Suprapubic skin (tissue), 4 donors: ENCODE measurements at regions not wholly inside any gene's neighbourhood (a gene's known extent, or its start where the extent isn't known, plus 50 kb on each side); places are given as distances from the start of the nearest gene placed in this dataset.

ENCODE experiments used
- DNase-seq, 2 donors: peaks; one replicate each; pipeline ENCODE4 v3.0.0-alpha.2; 2019; ENCODE audit warnings: low spot score in 2 of 2
- H3K27ac ChIP-seq: fragments of 200-600 bp; sonication (generic); one replicate; pipeline ENCODE4 v1.5.1; 2019
- H3K27me3 ChIP-seq: fragments of 200-600 bp; sonication (generic); one replicate; pipeline ENCODE4 v1.5.1; 2019
- H3K36me3 ChIP-seq: fragments of 200-600 bp; sonication (generic); one replicate; pipeline ENCODE4 v1.5.1; 2019
- H3K4me1 ChIP-seq: fragments of 200-600 bp; sonication (generic); one replicate; pipeline ENCODE4 v1.5.1; 2019
- H3K4me3 ChIP-seq: fragments of 200-600 bp; sonication (generic); one replicate; pipeline ENCODE4 v1.5.1; 2019; ENCODE audit warnings: mild to moderate bottlenecking
- H3K9me3 ChIP-seq: fragments of 200-600 bp; sonication (generic); one replicate; pipeline ENCODE4 v1.5.1; 2019
- EP300 ChIP-seq: sonication (generic); formaldehyde crosslinking; IDR thresholded peaks from one replicate; pipeline ENCODE4 v1.6.1; 2017; ENCODE audit warnings: antibody characterized with exemption
- POLR2A ChIP-seq, 2 donors: fragments of 450-650 bp; IDR thresholded peaks; one replicate each; pipeline ENCODE4 v1.6.1; 2017; ENCODE audit warnings: antibody characterized with exemption in 2 of 2, mild to moderate bottlenecking in 2 of 2, moderate library complexity in 2 of 2
- POLR2AphosphoS5 ChIP-seq, 3 donors: sonication (generic); formaldehyde crosslinking; IDR thresholded peaks; one replicate each; pipeline ENCODE4 v1.6.1; 2017; ENCODE audit warnings: antibody characterized with exemption in 3 of 3
- WGBS: methylation state at CpG from one replicate; pipeline ENCODE4 v1.1.5; 2018; 5-methylcytosine and 5-hydroxymethylcytosine counted together
- TF ChIP-seq, protein P1 (sequence below), 2 donors: fragments of 200-600 bp in 1 of 2; fragments of 450-650 bp in 1 of 2; sonication (generic) in 1 of 2; IDR thresholded peaks; one replicate each; pipeline ENCODE4 v1.5.1; 2016 to 2019; ENCODE audit warnings: antibody characterized with exemption in 2 of 2, mild to moderate bottlenecking in 1 of 2, moderate library complexity in 1 of 2

DNA sequence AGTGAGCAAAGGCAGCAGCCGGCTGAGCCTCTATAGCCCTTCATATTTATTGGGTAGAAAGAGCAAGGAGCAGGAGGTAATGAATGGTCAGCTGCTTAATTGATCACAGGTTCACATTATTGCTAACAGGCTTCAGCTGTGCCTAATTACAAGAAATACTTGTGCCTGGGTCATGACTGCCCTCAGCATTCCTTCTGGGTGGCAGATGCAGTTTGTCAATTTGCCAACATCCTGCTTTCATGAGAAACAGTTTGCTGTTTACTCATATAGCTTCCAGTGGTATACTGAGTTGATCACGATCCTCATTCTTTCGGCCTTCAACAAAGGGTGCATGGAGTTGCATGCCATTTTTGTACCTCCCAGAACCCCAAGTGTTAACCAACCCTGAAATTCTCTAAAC lies 81.0 kb upstream of the PLEKHG7 start:
- 90% methylated on average over 3 of the region's 3 CpGs for WGBS
- Histone ChIP-seq H3K27me3 (no peaks in the 10 kb centered on the region), H3K27ac (no peak overlapping the region), H3K4me1 (no peaks in the 10 kb centered on the region), H3K4me3 (no peak overlapping the region), H3K9me3 (no peaks in the 10 kb centered on the region), H3K36me3 (no peaks in the 10 kb centered on the region)
- TF ChIP-seq POLR2AphosphoS5 (IDR thresholded peaks at IDR 0.05): no peak
- TF ChIP-seq POLR2A (IDR thresholded peaks at IDR 0.05): no peak
- no peak for TF ChIP-seq EP300
- TF ChIP-seq, protein P1, sequence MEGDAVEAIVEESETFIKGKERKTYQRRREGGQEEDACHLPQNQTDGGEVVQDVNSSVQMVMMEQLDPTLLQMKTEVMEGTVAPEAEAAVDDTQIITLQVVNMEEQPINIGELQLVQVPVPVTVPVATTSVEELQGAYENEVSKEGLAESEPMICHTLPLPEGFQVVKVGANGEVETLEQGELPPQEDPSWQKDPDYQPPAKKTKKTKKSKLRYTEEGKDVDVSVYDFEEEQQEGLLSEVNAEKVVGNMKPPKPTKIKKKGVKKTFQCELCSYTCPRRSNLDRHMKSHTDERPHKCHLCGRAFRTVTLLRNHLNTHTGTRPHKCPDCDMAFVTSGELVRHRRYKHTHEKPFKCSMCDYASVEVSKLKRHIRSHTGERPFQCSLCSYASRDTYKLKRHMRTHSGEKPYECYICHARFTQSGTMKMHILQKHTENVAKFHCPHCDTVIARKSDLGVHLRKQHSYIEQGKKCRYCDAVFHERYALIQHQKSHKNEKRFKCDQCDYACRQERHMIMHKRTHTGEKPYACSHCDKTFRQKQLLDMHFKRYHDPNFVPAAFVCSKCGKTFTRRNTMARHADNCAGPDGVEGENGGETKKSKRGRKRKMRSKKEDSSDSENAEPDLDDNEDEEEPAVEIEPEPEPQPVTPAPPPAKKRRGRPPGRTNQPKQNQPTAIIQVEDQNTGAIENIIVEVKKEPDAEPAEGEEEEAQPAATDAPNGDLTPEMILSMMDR (IDR thresholded peaks at IDR 0.05): no peak
- DNase-seq: no peak

- WGBS: 93% methylated on average over 4 of the region's 4 CpGs
- no peak for TF ChIP-seq EP300
- TF ChIP-seq POLR2A (IDR thresholded peaks at IDR 0.05): no peak
- no peak for TF ChIP-seq POLR2AphosphoS5 (IDR thresholded peaks at IDR 0.05)
- TF ChIP-seq, protein P1 (IDR thresholded peaks at IDR 0.05): no peak
Observed at GRCh38 chr12:92621312-92621711, 81.5 kb upstream of the PLEKHG7 start.

GRCh38 chr12:92619730-92620684 lies 82.8 kb upstream of the PLEKHG7 start:
- Histone ChIP-seq H3K27ac (no peak overlapping the region), H3K4me3 (no peak overlapping the region), H3K9me3 (no peaks in the 10 kb centered on the region), H3K36me3 (no peaks in the 10 kb centered on the region), H3K27me3 (no peaks in the 10 kb centered on the region), H3K4me1 (no peaks in the 10 kb centered on the region)
- WGBS: 60% methylated on average over 8 of the region's 8 CpGs
- TF ChIP-seq POLR2AphosphoS5 (IDR thresholded peaks at IDR 0.05): no peak
- TF ChIP-seq EP300: no peak
- no peak for TF ChIP-seq POLR2A (IDR thresholded peaks at IDR 0.05)
- no peak for DNase-seq

More at GRCh38 chr12:92621312-92621711, 81.5 kb upstream of the PLEKHG7 start:
- H3K27me3 ChIP-seq: no peaks in the 10 kb centered on the region
- H3K4me3 ChIP-seq: no peak overlapping the region
- H3K27ac ChIP-seq: no peak overlapping the region
- no peaks in the 10 kb centered on the region for H3K4me1 ChIP-seq
- no peak for DNase-seq
- no peaks in the 10 kb centered on the region for H3K9me3 ChIP-seq
- H3K36me3 ChIP-seq: no peaks in the 10 kb centered on the region

- no peak for TF ChIP-seq POLR2A (IDR thresholded peaks at IDR 0.05)
- TF ChIP-seq POLR2AphosphoS5 (IDR thresholded peaks at IDR 0.05): no peak
- TF ChIP-seq, protein P1 (IDR thresholded peaks at IDR 0.05): no peak
- TF ChIP-seq EP300: no peak
- Histone ChIP-seq H3K4me3 (no peak overlapping the region), H3K4me1 (no peaks in the 10 kb centered on the region), H3K27me3 (no peaks in the 10 kb centered on the region), H3K9me3 (no peaks in the 10 kb centered on the region), H3K36me3 (no peaks in the 10 kb centered on the region), H3K27ac (no peak overlapping the region)
- no peak for DNase-seq
- WGBS: 82% methylated on average over 2 of the region's 2 CpGs
Observed at GRCh38 chr12:92619026-92619425, 83.8 kb upstream of the PLEKHG7 start.

GRCh38 chr12:92615703-92616102 lies 87.1 kb upstream of the PLEKHG7 start:
- no peaks in the 10 kb centered on the region for H3K27me3 ChIP-seq
- no peaks in the 10 kb centered on the region for H3K36me3 ChIP-seq
- no peaks in the 10 kb centered on the region for H3K9me3 ChIP-seq
- no peak overlapping the region for H3K27ac ChIP-seq
- TF ChIP-seq, protein P1 (IDR thresholded peaks at IDR 0.05): no peak
- TF ChIP-seq POLR2A (IDR thresholded peaks at IDR 0.05) (no peak), EP300 (no peak), POLR2AphosphoS5 (IDR thresholded peaks at IDR 0.05) (no peak)
- 90% methylated on average over 2 of the region's 2 CpGs for WGBS
- no peak for DNase-seq
- no peaks in the 10 kb centered on the region for H3K4me1 ChIP-seq
- no peak overlapping the region for H3K4me3 ChIP-seq
